GM18858 (cell line): ENCODE measurements at regions not wholly inside any gene's neighbourhood (a gene's known extent, or its start where the extent isn't known, plus 50 kb on each side); places are given as distances from the start of the nearest gene placed in this dataset.
A peak's percentile ranks its signal among the peaks of the same experiment; 100 is the strongest.
"Not testable (repeated sequence)": the region's sequence is repeated elsewhere in the genome, so short reads cannot be mapped to it uniquely, and the experiment has no call there.

Experiments used
- ATAC-seq: cut with Tn5 transposase; IDR thresholded peaks from one replicate; pipeline ENCODE4 v1.9.1; 2021; ENCODE audit not compliant: unreplicated experiment

DNA sequence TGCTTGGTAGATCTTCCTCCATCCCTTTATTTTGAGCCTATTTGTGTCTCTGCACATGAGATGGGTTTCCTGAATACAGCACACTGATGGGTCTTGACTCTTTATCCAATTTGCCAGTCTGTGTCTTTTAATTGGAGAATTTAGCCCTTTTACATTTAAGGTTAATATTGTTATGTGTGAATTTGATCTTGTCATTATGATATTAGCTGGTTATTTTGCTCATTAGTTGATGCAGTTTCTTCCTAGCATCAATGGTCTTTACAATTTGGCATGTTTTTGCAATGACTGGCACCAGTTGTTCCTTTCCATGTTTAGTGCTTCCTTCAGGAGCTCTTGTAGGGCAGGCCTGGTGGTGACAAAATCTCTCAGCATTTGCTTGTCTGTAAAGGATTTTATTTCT, 72.4 kb downstream of the HNRNPD start:
- ATAC-seq, result not testable (repeated sequence)

DNA sequence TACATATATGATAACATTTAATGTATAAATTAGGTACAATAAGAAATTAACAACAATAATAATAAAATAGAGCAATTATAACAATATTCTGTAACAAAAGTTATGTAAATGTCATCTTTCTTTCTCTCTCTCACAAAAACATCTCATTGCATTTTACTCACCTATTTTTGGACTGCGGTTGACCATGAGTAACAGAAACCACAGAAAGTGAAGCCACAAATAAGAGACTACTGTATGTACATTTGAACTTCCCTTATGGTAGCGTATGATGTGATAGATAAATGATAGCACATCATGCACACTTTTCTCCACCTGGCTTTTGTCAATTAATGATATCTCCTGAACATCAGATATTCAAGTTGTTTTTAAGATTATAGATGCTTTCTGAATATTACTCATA, 80.5 kb downstream of the HNRNPD start:
- ATAC-seq, result peak; percentile 100

DNA sequence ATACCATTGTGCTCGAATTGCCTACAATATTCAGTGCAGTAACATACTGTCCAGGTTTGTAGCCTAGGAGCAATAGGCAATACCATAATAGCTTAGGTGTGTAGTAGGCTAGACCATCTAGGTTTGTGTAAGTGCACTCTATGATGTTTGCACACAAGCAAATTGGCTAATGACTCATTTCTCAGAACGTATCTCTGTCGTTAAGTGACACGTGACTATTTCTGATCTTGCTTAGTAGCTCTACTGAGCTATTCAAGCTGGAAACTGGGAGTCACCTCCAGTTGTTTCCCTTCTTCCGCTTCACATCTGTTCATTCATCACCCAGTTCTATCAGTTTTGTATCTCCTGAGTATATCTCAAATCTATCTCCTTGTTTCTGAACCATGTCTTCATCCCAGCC, 86.1 kb downstream of the HNRNPD start:
- ATAC-seq, result no peak

DNA sequence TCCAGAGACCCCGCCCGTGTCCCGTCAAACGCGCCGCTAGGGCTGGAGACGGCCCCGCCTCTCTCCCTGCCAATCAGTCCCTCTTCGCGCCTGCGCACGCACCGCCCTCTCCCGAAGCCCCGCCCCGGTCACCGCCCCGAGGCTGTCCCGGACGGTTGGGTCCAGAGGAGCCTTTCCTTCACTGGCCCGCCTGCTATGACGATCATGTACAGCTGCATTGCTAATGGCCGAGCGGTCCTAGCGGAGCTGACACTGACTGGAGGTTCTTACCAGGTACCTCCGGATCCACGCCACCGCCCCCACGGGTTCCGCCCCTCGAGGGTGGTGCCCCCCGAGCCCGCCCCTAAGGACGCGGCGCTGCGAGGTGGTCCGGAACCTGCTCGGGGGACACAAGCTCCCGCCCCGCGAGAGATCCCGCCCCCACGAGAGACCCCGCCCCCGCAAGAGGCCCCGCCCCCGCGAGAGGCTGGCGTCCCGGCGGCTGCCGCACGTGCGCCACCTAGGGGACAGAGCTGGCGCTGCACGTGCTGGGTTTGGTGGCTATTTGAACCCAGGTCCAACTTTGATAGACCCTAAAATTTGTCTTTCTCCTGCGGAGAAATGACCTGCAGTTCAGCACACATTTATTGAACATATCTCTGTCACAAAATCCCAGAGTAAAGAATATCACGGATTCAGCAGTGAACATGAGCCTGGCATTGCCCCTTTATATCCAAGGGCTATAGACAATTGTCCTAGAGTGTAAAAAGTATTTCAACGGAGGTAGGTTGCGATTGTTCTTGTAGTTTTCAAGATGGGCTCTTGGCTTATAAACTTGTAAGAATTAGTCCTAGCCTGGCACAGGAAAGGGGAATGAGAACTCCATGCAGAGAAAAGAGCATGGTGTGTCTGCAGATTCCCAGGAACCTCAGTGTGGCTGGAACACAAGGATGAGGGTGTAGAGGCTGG, 88.7 kb downstream of the HNRNPD start:
- ATAC-seq, result peak; percentile 99

DNA sequence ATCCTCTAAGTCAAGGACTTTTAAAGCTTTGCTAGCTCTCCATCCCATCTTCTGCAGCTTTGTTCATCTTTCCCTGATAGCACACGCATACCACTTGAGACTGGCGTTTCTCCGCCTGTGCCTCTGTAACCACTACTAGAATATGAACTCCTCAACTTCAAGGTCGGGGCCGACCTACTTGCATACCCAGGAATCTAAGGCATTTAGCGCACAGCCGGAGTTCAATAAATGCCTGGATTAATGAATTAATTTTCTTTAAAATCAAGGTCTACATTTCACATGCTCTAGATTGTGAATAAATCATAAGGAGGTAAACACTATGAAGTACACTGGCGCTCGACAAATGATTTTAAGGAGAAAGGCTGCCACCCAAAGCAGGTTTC, 89.3 kb downstream of the HNRNPD start:
- ATAC-seq, result no peak

DNA sequence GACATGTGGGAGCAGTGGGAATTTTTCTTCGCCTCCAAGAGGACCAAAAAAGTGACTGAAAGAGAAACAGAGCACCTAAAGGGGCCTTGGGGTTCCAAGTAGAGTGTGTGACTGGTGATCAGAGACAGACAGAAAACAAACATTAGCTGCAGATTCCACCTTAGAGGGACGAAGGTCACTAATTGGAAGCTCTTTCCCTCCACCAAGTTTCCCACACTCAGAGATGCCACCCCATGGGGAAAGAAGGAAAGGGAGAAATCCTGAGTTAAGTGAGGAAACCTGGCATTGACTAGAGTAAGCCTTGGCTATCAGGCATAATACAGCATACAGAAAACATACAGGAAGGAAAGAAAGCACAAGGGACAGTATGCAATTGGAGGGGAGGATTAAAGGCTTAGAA, 90.9 kb downstream of the HNRNPD start:
- no peak for ATAC-seq

DNA sequence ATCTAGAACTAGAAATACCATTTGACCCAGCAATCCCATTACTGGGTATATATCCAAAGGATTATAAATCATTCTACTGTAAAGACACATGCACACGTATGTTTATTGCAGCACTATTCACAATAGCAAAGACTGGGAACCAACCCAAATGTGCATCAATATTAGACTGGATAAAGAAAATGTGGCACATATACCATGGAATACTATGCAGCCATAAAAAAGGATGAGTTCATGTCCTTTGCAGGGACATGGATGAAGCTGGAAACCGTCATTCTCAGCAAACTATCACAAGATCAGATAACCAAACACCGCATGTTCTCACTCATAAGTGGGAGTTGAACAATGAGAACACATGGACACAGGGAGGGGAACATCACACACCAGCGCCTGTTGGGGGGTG, 94.2 kb downstream of the HNRNPD start:
- not testable (repeated sequence) for ATAC-seq

DNA sequence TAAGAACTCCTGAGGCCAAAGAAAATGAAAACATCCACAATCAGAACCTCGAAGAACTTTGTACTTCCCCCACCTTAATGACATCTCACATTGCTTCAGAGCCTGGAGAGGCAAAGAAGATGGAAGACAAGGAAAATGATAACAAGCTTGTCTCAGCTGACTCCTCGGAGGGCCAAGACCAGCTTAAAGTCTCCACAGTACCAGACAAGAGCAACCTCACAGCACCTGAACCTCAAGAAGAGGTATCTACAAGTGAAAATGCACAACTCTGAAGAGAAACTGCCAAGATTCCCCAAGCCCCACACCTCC, 97.5 kb downstream of the HNRNPD start:
- ATAC-seq, result no peak

DNA sequence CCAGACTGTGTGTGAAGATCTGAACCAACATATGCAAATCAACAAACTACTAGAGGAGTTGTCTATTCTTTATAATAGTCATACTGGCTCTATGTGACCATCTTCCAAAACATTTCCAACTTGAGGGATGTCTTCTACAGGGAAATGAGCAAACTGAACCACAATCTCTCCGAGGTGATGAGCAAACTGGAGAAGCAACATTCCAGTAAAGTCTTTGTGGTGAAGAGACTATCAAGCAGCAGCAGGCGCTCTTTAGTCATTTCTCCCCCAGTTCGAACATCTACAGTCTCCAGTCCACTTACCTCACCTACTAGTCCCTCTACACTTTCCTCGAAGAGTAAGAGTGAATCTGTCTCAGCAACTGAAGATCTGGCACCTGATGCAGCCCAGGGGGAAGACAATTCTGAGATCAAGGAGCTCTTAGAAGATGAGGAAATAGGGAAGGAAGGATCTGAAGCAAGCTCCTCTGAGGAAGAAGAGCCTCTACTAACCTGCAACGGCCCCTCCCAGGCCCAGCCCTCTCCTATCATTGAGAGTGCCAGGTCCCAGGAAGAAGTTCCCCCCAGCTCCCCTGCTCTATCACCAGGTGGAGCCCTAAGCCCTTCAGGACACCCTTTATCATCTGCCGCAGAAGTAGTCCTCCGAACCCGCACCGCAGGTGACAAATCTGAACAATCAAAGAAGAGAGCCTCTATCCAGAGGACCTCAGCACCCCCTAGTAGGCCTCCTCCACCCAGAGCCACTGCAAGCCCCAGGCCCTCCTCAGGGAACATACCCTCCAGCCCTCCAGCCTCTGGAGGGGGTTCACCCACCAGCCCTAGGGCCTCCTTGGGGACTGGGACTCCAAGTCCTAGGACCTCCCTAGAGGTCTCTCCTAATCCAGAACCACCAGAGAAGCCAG, 98.1 kb downstream of the HNRNPD start:
- no peak for ATAC-seq

DNA sequence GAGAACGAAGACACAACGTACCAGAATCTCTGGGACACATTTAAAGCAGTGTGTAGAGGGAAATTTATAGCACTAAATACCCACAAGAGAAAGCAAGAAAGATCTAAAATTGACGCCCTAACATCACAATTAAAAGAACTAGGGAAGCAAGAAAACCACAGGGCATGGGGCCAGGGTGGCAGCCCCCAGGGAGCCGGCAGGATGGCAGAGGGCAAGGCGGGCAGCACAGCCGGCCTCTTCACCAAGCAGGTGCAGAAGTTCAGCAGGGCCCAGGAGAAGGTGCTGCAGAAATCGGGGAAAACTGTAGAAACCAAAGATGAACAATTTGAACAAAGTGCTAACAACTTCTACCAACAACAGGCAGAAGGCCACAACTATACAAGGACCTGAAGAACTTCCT, 99.1 kb downstream of the HNRNPD start:
- not testable (repeated sequence) for ATAC-seq

DNA sequence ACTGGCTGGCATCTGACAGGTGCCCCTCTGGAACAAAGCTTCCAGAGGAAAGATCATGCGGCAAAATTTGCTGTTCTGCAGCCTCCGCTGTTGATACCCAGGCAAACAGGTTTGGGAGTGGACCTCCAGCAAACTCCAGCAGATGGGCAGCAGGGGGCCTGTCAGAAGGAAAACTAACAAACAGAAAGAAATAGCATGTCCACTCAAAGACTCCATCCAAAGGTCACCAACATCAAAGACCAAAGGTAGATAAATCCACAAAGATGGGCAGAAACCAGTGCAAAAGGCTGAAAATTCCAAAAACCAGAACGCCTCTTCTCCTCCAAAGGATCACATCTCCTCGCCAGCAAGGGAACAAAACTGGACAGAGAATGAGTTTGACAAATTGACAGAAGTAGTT, 101.3 kb downstream of the HNRNPD start:
- not testable (repeated sequence) for ATAC-seq

DNA sequence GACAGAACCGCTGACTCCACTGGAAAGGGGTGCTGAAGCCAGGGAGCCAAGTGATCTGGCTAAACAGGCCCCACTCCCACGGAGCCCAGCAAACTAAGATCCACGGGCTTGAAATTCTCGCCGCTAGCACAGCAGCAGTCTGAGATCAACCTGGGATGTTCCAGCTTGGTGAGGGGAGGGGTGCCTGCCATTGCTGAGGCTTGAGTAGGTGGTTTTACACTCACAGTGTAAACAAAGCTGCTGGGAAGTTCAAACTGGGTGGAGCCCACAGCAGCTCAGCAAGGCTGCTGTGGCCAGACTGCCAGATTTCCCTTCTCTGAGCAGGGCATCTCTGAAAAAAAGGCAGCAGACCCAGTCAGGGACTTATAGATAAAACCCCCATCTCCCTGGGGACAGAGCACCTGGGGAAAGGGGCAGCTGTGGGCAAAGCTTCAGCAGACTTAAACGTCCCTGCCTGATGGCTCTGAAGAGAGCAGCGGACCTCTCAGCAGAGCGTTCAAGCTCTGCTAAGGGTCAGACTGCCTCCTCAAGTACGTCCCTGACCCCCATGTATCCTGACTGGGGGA, 101.8 kb downstream of the HNRNPD start:
- ATAC-seq, result not testable (repeated sequence)

DNA sequence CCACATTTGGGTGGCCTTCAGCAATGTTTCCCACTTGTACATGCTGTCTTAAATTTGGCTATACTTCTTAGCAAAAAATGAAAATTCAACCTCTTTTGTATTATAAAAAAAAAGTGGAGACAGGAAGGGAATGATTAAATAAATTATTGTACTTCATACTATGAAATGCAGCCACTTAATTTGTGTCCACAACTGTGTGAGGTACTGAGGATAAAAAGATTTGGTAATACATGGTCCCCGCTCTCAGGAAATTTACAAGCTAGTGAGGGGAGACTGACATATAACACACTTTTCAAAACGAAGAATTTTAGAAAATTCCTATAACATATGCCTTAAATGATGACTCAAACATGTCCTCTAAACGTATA, 105.0 kb downstream of the HNRNPD start:
- no peak for ATAC-seq

DNA sequence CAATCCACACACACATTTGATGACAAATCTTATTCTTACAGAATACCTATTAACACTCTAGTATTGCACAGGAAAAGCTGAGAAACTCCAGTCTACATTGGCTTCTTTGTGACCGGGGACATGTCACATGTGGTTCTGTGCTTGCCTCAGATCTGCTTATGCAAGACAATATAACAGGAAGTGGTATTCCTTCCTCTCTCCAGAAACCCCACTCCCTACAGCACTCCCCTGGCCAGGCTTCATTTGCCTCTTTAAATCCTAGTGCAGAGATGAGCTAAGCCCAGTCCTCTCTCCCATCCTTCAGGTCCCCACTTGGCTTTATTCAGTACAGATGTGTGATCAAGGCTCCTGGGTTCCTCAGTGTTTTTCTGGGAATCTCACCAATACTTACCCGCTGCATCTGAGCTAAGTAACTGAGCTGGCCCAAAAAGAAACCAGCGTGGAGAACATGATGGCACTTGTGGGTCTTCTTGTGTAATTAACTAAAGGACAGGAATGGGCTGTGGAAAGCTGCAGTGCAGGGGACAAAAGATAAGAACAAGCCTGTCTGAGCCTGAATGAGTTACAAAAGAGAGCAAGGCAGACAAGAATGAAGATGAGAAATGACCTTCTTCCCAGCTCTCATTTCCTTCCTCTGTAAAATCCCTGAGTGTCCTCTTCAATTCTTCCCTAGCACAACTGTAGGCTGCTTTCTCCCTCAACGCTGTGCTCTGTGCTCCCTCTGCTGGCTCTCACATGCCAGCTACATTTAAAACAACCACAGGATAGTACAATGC, 105.6 kb downstream of the HNRNPD start:
- ATAC-seq, result peak; percentile 87

DNA sequence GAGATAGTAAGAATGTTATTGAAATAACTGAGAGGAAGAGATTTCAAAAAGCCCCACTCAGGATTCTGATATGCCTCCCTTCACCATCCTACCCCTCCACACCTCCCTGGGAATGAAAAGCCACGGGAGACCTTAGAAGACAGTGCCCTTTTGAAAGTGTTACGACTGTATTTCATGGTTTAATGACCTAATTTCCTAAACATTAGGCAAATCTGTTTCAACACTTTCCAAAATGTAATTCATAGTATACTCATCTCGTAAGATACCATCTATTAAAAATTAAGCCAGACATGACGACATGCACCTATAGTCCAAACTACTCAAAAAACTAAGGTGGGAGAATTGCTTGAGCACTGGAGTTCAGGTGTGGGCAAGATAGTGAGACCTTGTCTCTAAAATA, 106.3 kb downstream of the HNRNPD start:
- no peak for ATAC-seq

DNA sequence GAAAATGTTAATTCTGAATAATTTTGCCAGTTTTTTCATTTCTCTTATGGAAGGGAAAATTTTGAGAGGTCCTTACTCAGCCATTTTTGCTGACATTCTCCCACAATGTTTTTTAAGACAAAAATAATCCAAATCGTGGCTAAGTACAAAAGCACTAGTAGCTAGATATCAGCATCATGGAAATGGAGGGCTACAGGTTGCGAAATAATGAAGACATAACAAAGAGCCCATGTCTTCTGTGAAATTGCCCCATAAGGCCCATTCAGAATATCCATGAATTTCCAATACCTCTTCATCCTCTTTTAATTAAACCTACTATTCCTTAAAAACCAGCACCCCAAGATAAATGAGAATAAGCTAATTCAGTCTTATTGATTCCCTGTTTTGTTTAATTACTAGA, 107.4 kb downstream of the HNRNPD start:
- no peak for ATAC-seq

DNA sequence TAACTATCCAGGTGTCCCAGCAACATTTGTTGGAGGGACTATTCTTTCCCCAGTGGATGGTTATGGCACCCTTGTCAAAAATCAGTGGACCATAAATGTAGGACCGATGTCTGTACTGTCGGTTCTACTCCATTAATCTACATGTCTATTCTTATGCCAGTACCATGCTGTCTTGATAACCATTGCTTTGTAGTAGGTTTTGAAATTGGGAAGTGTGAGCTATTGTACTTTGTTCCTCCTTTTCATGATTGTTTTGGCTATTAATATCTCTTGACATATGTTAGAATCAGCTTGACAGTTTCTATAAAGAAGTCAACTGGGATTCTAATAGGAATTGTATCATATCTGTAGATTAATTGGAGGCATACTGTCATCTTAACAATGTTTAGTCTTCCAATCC, 112.7 kb downstream of the HNRNPD start:
- no peak for ATAC-seq

DNA sequence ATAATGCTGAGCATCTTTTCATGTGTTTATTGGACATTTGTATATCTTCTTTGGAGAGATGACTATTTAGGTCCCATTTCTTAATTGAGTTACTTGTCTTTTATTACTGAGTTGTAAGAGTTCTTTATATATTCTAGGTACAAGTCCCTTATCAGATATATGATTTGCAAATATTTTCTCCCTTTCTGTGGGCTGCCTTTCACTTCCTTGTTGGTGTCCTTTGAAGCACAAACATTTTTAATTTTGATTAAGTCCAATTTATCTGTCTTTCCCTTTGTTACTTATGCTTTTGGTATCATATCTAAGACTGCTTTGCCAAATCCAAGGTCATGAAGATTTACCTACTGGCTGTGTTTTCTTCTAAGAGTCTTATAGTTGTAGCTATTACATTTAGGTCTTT, 113.2 kb downstream of the HNRNPD start:
- no peak for ATAC-seq

DNA sequence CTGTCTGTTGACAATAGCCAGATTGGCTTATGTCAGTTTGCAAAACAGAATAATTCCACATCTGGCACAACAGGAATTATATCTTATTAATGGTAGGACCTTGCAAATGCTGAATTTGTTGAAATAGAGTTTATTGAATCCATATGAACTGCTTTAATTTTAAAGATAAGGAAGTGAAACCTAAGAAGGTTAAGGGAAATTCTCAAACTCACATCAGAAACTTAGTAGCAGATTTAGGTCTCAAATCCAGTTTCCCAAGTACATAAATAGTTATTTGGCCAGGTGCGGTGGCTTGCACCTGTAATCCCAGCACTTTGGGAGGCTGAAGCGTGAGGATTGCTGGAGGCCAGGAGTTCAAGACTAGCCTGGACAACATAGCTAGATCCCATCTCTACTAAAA, 117.1 kb downstream of the HNRNPD start:
- no peak for ATAC-seq

DNA sequence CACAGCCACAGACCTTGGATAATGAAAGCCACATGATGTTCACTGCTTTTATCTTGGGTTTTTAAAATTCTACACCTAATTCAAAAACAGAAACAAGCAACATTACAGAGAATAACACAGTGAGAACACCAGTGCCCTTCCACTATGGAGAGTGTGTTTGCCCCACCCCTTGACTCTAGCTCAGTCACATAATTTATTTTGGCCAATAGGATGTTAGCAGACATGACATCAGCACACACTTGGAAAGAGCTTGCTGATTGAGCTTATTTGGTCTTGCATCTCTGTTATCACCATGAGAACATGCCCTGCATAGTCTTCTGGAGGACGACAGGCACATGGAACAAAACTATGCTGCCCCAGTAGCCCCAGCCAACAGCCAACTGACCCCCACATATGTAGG, 118.1 kb downstream of the HNRNPD start:
- ATAC-seq, result no peak
